ENCODE measurements at regions not wholly inside any gene's neighbourhood (a gene's known extent, or its start where the extent isn't known, plus 50 kb on each side); places are given as distances from the start of the nearest gene placed in this dataset.

DNA sequence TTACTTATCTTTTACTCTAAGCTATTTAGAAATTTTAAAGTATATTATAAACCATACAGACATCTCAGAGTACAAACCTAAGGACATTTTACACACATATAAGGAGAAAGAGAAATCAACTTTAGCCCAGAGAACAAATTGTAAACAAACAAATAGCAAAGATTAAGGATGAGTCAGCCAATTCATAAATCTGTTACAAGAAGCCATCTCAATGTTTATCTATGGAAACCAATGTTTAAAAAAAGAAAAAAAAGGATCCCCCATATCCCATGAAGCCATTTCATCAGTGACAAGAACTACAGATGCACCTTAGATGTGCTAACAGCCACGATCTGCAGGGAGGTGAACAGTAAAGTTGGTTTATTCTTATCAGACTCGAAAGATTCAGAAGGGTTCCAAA, 437.1 kb downstream of the SHQ1 start:
- H3K4me3 ChIP-seq (ENCODE audit: insufficient read depth, low read depth, low read length) = no peak overlapping the region
- H3K27me3 Mint-ChIP-seq (ENCODE audit: low read depth, unreplicated experiment) = no peaks in the 10 kb centered on the region
- H3K27ac Mint-ChIP-seq (ENCODE audit: unreplicated experiment) = no peak overlapping the region
- no peak overlapping the region for H3K9ac ChIP-seq (ENCODE audit: low read length)
- peaks cover 100% of the 10 kb centered on the region for H4K20me1 ChIP-seq (ENCODE audit: insufficient read depth, low read length)
- FAIRE-seq (no peak), DNase-seq (ENCODE audit: low read depth) (no peak)
- no peak overlapping the region for H3K4me2 ChIP-seq (ENCODE audit: low read length)
- no peaks in the 10 kb centered on the region for H3K9me3 Mint-ChIP-seq (ENCODE audit: unreplicated experiment)
- H3K27ac ChIP-seq (ENCODE audit: low read depth, low read length) = no peak overlapping the region
- peaks cover 1% of the 10 kb centered on the region for H3K36me3 Mint-ChIP-seq (ENCODE audit: low read depth, unreplicated experiment)
- H3K4me3 Mint-ChIP-seq (ENCODE audit: unreplicated experiment) = no peak overlapping the region
- no peaks in the 10 kb centered on the region for H3K4me1 ChIP-seq (ENCODE audit: insufficient read depth, low read length)
- no peaks in the 10 kb centered on the region for H3K27me3 ChIP-seq (ENCODE audit: insufficient read depth, low read length)
- no peaks in the 10 kb centered on the region for H3K9me3 ChIP-seq (ENCODE audit: insufficient read depth, low read depth, low read length)
- TF ChIP-seq, protein P1, sequence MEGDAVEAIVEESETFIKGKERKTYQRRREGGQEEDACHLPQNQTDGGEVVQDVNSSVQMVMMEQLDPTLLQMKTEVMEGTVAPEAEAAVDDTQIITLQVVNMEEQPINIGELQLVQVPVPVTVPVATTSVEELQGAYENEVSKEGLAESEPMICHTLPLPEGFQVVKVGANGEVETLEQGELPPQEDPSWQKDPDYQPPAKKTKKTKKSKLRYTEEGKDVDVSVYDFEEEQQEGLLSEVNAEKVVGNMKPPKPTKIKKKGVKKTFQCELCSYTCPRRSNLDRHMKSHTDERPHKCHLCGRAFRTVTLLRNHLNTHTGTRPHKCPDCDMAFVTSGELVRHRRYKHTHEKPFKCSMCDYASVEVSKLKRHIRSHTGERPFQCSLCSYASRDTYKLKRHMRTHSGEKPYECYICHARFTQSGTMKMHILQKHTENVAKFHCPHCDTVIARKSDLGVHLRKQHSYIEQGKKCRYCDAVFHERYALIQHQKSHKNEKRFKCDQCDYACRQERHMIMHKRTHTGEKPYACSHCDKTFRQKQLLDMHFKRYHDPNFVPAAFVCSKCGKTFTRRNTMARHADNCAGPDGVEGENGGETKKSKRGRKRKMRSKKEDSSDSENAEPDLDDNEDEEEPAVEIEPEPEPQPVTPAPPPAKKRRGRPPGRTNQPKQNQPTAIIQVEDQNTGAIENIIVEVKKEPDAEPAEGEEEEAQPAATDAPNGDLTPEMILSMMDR (IDR thresholded peaks at IDR 0.05; ENCODE audit: insufficient read depth, low read depth, low read length) = no peak
- no peak for TF ChIP-seq EZH2 (IDR thresholded peaks at IDR 0.05; ENCODE audit: insufficient read depth, low read length)
- peaks cover 100% of the 10 kb centered on the region for H3K79me2 ChIP-seq (ENCODE audit: insufficient read depth, low read length)
- no peak overlapping the region for H2AFZ ChIP-seq (ENCODE audit: low read depth, low read length)
- H3K36me3 ChIP-seq (ENCODE audit: insufficient read depth, low read length) = no peaks in the 10 kb centered on the region
- H3K4me1 Mint-ChIP-seq (ENCODE audit: low read depth, unreplicated experiment) = peaks cover 41% of the 10 kb centered on the region

DNA sequence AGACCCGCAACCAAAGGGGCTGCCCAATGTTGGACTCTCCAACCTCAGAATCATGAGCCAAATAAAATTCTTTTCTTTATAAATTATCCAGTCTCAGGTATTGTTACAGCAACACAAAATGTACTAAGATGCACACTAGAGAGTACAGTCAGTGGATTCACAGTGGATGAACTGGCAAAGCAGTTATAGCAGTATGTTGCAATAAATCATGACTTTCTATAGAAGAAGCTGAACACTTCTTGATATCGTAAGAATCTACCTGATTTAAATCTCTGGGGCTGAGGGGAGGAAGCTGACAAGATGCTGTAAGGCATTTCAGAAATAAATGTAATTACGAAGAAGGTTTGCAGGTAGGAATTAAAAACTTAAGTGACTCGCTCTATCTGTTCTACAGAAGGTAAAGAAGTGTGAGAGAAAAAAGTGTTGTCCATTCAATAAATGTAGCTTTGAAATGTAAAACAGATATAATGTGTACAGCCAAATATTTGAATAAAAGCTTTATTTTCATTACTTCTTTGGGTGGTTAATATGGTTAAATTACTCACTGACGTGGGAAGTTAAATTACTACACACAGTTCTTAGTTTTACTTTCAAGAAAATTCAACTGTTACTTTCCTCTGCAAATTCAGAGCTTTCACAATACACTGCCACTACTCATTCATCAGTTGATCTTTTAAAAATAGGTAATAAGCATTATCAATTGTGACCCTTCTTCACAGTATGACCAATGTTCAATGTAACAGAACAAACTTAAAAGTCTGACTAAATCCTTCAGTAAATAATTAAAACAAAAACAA, 439.1 kb downstream of the SHQ1 start:
- DNase-seq (ENCODE audit: low read depth) (no peak), FAIRE-seq (no peak)
- TF ChIP-seq, protein P1 (IDR thresholded peaks at IDR 0.05; ENCODE audit: insufficient read depth, low read depth, low read length) = no peak
- no peak for TF ChIP-seq EZH2 (IDR thresholded peaks at IDR 0.05; ENCODE audit: insufficient read depth, low read length)
- Histone ChIP-seq H3K4me1 (ENCODE audit: insufficient read depth, low read length) (no peaks in the 10 kb centered on the region), H4K20me1 (ENCODE audit: insufficient read depth, low read length) (peaks cover 100% of the 10 kb centered on the region), H3K4me3 (ENCODE audit: insufficient read depth, low read depth, low read length) (no peak overlapping the region), H3K36me3 (ENCODE audit: insufficient read depth, low read length) (no peaks in the 10 kb centered on the region), H3K9me3 (ENCODE audit: insufficient read depth, low read depth, low read length) (no peaks in the 10 kb centered on the region), H3K79me2 (ENCODE audit: insufficient read depth, low read length) (peaks cover 100% of the 10 kb centered on the region), H2AFZ (ENCODE audit: low read depth, low read length) (no peak overlapping the region), H3K27me3 (ENCODE audit: insufficient read depth, low read length) (no peaks in the 10 kb centered on the region), H3K4me2 (ENCODE audit: low read length) (no peak overlapping the region), H3K27ac (ENCODE audit: low read depth, low read length) (no peak overlapping the region), H3K9ac (ENCODE audit: low read length) (no peak overlapping the region)
- Mint-ChIP-seq H3K4me3 (ENCODE audit: unreplicated experiment) (no peak overlapping the region), H3K27me3 (ENCODE audit: low read depth, unreplicated experiment) (no peaks in the 10 kb centered on the region), H3K36me3 (ENCODE audit: low read depth, unreplicated experiment) (no peaks in the 10 kb centered on the region), H3K27ac (ENCODE audit: unreplicated experiment) (no peak overlapping the region), H3K4me1 (ENCODE audit: low read depth, unreplicated experiment) (peaks cover 48% of the 10 kb centered on the region), H3K9me3 (ENCODE audit: unreplicated experiment) (no peaks in the 10 kb centered on the region)

DNA sequence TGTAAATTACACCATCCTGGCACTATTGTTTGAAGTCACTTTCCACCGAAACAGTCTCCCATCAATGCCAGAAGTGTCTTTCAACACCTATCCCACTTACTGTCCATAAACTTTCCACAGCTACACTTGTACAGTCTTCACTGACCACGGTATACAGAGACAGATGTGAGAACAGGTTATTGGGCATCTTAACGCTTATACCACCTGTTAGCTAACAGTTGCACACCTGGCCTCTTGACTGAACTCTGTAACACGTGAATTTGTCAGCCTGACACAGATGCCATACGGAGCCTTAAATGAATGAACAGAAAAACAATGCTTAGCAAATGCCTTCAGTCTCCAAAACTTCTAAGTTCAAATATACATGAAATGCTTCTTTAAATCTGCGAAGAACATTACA, 440.5 kb downstream of the SHQ1 start:
- no peak overlapping the region for H3K27ac Mint-ChIP-seq (ENCODE audit: unreplicated experiment)
- DNase-seq (ENCODE audit: low read depth) = no peak
- H3K4me2 ChIP-seq (ENCODE audit: low read length) = no peak overlapping the region
- no peak overlapping the region for H3K27ac ChIP-seq (ENCODE audit: low read depth, low read length)
- H4K20me1 ChIP-seq (ENCODE audit: insufficient read depth, low read length) = peaks cover 100% of the 10 kb centered on the region
- H2AFZ ChIP-seq (ENCODE audit: low read depth, low read length) = no peak overlapping the region
- no peak for TF ChIP-seq EZH2 (IDR thresholded peaks at IDR 0.05; ENCODE audit: insufficient read depth, low read length)
- TF ChIP-seq, protein P1 (IDR thresholded peaks at IDR 0.05; ENCODE audit: insufficient read depth, low read depth, low read length) = no peak
- H3K4me3 ChIP-seq (ENCODE audit: insufficient read depth, low read depth, low read length) = no peak overlapping the region
- H3K27me3 Mint-ChIP-seq (ENCODE audit: low read depth, unreplicated experiment) = no peaks in the 10 kb centered on the region
- H3K9ac ChIP-seq (ENCODE audit: low read length) = no peak overlapping the region
- no peak overlapping the region for H3K4me3 Mint-ChIP-seq (ENCODE audit: unreplicated experiment)
- H3K9me3 ChIP-seq (ENCODE audit: insufficient read depth, low read depth, low read length) = no peaks in the 10 kb centered on the region
- H3K27me3 ChIP-seq (ENCODE audit: insufficient read depth, low read length) = no peaks in the 10 kb centered on the region
- H3K36me3 ChIP-seq (ENCODE audit: insufficient read depth, low read length) = no peaks in the 10 kb centered on the region
- no peaks in the 10 kb centered on the region for H3K36me3 Mint-ChIP-seq (ENCODE audit: low read depth, unreplicated experiment)
- peaks cover 40% of the 10 kb centered on the region for H3K4me1 Mint-ChIP-seq (ENCODE audit: low read depth, unreplicated experiment)
- no peaks in the 10 kb centered on the region for H3K9me3 Mint-ChIP-seq (ENCODE audit: unreplicated experiment)
- peaks cover 100% of the 10 kb centered on the region for H3K79me2 ChIP-seq (ENCODE audit: insufficient read depth, low read length)
- FAIRE-seq = peak; percentile 41
- H3K4me1 ChIP-seq (ENCODE audit: insufficient read depth, low read length) = no peaks in the 10 kb centered on the region

All from astrocyte (in vitro differentiated cells and primary cell).